ENCODE measurements at regions not wholly inside any gene's neighbourhood (a gene's known extent, or its start where the extent isn't known, plus 50 kb on each side); places are given as distances from the start of the nearest gene placed in this dataset.

- TF ChIP-seq CTCF (IDR thresholded peaks at IDR 0.05), result no peak
- TF ChIP-seq POLR2A (IDR thresholded peaks at IDR 0.05), result no peak
These were observed 70.8 kb downstream of the SMIM20 start for GRCh38 chr4:25984796-25985195.
